Stimulated activated CD4-positive, alpha-beta T cell treated with anti-CD3 and anti-CD28 coated beads, TNF-alpha, amount 100 ng/mL, for 24 hours (primary cell): ENCODE measurements at regions not wholly inside any gene's neighbourhood (a gene's known extent, or its start where the extent isn't known, plus 50 kb on each side); places are given as distances from the start of the nearest gene placed in this dataset.

Experiments
- DNase-seq, 3 experiments: peaks; one replicate each; pipeline ENCODE4 v3.0.0-alpha.2; 2020; ENCODE audit warnings: low read depth in 3 of 3

GRCh38 chr17:65477600-65477999 lies 83.8 kb downstream of the AXIN2 start:
- no peak for DNase-seq

DNA sequence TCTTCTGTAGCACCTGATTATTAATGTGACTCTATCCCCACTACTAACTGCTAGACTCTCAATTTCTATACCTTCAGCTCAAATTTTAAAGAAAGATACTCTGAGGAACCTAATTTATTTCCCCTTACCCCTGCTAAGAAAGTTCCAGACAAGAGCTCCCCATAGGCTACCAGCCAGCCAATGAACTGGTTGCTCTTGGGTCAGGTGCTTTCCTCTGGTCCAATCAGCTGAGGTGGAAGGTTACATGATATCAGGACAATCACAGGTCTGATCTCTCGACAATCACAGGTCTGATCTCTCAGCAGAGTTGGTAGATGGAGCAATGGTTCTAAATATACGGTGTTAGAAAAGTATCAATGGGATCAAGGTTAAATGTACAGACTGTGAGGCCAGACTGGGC lies 86.8 kb downstream of the AXIN2 start:
- DNase-seq, result no peak

DNA sequence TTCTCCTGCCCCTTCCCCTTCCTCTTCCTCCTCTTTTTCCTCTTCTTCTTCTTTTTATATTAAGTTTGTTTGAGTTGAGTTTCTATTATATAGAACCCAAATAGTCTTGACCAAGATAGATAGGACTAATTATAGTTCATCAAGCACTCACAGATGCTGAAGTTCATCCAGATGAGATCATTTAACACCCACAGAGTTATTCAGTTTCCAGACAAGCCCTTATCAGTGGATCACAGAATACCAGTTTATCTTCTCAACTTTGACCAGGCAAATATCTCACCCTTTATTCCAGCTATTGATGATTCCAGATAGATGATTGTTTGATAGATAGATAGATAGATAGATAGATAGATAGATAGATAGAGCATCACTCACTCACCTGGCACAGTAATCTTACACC lies 87.5 kb downstream of the AXIN2 start:
- no peak for DNase-seq

GRCh38 chr17:65473363-65473762 lies 88.1 kb downstream of the AXIN2 start:
- no peak for DNase-seq

DNA sequence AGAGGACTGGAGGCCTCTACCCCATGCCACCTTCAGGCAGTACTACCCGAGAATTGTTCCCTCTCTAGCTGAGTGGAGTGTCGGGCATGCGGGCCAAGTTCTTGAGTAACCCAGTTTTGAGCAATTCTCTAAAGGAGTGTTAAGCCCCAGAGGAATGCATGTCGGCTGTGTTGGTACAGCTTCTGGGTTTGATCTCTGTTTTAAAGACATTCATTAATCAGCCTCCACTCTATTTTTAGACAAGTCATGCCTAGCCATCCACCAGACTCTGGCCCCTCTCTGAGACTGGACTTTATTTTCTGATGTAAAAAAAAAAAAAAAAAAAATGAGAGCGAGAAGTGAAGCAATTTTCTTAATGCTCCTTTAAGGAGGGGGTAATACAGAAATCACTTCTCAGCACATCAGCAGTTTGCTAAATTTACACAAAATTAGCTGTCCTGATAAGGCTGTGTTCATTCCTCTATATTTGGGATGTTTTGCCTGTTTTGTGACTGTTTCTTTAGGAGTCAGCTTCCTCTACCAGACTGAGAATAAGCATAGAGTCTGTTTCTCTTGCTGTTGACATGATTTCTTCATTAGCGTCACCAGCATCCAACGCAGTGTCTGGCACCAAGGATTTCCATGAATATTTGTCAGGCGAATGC lies 88.7 kb downstream of the AXIN2 start:
- no peak for DNase-seq

- DNase-seq, result no peak
Measured at GRCh38 chr17:65470783-65471182, 90.7 kb downstream of the AXIN2 start.

GRCh38 chr17:65468321-65468720 lies 93.1 kb downstream of the AXIN2 start:
- DNase-seq, result no peak

- no peak for DNase-seq
Measured at GRCh38 chr17:65467156-65467555, 94.3 kb downstream of the AXIN2 start.

GRCh38 chr17:65466547-65466946 lies 94.9 kb downstream of the AXIN2 start:
- DNase-seq, result no peak

- DNase-seq, result no peak
Measured at GRCh38 chr17:65463242-65463641, 98.2 kb downstream of the AXIN2 start.

GRCh38 chr17:65459677-65460347 lies 101.6 kb downstream of the AXIN2 start:
- no peak for DNase-seq

GRCh38 chr17:65457635-65458257 lies 103.7 kb downstream of the AXIN2 start:
- no peak for DNase-seq

- no peak for DNase-seq
Measured at GRCh38 chr17:65457183-65457582, 104.3 kb downstream of the AXIN2 start.

GRCh38 chr17:65456368-65457151 lies 104.9 kb downstream of the AXIN2 start:
- DNase-seq, result no peak

DNA sequence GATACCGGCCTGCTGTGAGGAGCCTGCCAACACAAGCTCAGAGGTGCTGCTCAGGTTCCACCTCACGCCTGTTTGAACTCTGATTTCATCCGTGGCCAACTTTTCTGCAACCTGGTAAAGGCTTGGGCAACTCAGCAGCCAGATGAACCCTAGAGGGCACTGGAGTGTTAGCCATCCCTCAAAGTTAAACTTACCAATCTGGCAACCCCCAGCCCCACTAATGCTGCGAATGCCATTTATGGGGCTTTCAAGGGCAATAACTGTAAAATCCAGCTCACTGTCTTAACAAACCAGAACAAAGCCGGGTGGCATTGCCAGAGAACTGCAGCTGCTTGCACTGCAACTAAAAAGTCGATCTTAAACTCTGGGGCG lies 105.5 kb downstream of the AXIN2 start:
- DNase-seq, result no peak

DNA sequence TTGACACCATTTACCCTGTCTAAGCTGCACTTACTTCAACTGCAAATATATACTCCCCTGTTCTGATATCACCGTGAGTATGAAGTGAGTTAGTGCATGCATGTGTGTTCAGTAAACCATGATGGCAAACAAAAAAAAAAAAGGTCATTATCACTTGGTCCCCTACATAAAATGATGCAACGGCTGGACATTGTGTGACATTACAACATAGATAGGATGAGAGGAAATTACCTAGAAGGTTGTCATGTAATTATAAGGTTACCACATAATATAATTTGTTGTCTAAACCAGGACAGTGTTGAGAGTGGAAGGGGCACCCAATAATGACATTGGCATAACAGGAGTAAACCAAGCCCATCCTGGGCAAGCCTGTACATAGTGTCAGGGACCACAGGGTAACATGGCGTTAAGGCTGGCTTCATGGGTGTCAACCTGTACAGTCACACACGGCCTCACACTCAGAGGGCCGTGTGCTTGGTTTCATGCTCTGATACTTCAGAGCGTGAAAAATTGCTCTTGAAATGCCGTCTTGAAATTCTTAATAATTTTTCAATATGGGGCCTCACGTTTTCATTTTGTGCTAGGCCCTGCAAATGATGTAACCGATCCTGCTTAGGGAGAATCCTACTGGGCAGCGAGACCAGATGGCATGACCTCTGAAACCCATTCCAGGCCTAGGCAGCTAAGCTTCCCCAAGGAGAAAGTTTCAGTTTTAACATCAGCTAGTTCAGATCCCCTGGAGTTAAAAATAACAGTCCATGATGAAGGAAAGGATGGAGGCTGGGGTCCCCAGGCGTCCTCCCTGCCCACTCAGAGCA lies 106.1 kb downstream of the AXIN2 start:
- no peak for DNase-seq

DNA sequence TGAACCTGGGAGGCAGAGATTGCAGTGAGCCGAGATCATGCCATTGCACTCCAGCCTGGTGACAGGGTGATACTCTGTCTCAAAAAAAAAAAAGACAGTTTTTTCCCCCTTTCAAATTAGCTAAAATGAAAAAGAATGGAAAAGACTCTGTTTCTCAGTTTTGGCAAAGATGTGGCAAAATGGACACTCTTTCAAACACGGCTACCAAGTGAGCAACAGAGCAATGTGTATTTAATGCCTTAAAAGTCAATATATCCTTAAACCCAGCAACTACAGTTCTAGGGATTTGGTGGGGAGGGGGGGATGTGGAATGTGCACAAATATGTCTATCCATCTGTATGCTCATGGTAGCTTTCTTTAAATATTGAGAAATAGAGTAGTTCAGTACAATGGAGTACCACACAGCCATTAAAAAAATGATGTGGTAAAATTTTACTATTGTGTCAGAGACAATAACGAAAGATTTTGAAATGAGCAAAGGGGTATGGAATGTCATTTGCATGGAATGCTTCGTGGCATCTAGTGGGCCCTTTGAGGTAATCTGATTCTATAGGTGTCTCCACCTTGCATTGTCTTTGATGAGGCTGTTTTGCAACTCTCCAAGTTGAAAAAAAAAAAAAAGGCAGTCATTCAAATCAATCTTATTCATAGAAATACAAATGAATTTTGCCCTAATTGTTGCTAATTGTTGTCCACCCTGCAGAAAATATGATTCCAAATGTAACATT lies 108.1 kb downstream of the AXIN2 start:
- no peak for DNase-seq

GRCh38 chr17:65449495-65449894 lies 112.0 kb downstream of the AXIN2 start:
- DNase-seq, result no peak

- no peak for DNase-seq
Measured at GRCh38 chr17:65447823-65448222, 113.6 kb downstream of the AXIN2 start.

- no peak for DNase-seq
Measured at GRCh38 chr17:65446838-65447526, 114.5 kb downstream of the AXIN2 start.
